Dedifferentiated amniotic fluid mesenchymal stem cell (primary cell): ENCODE measurements at regions not wholly inside any gene's neighbourhood (a gene's known extent, or its start where the extent isn't known, plus 50 kb on each side); places are given as distances from the start of the nearest gene placed in this dataset.

Experiments used
- DNase-seq: peaks from one replicate; pipeline ENCODE4 v3.0.0-alpha.2; 2016; ENCODE audit errors: extremely low spot score

GRCh38 chr5:34486160-34486848, 169.8 kb upstream of the RAI14 start:
- DNase-seq, result peak; percentile 88

- DNase-seq, result no peak
These were observed 169.3 kb upstream of the RAI14 start for GRCh38 chr5:34486849-34487158.

DNA sequence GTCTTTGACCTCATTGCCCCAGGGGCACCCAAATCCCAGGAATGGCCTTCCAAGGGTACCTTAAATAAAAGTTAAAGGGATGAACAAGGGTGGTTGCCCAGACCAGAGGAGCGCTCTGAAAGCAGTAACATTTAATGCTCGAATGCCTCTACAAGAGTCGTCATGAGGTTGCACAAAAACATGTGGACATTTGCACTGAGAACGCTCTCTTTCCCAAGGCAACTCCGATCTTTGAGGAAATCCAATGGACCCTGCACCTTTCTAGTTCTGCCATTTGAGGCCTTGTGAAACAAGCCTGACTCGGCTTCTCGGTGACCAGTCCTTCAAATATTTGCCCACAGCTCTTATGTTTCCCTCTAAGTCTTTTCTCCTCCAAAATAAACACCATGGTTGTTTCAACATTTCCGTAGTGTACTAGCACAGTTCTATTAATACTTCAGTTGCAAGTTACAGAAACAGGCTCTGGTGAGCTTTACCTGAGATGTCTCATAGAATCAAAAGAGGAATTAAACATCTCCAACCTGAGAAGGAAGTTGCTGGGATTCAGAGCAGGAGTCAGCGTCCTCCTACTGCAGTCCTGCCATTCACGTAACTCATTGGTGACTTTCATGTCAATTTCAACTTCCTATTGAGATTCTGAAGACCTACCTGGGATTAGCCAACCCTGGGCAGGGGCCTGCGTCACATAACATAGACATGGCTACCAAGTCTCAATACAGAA, 168.8 kb upstream of the RAI14 start:
- peak; percentile 86 for DNase-seq

GRCh38 chr5:34487956-34488355, 168.2 kb upstream of the RAI14 start:
- DNase-seq, result no peak

DNA sequence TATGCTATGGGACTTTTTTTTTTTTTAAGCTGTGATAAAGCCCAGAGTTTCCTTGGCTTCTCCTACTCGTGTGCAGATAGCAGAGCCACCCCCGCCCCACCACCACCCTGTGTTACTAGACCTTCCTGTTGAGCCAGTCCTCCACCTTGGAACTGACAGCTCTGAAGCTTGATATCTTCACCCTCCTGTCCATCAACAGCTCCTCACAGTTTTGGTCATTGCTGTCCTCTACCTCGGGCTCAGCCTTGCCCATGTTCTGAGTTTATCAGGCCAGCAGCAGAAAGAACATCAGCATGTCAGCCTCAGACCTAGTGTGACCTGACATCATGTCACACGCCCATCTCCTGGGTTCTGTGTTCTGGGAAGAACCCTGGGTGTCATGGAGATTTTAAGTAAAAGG, 167.1 kb upstream of the RAI14 start:
- DNase-seq, result no peak

DNA sequence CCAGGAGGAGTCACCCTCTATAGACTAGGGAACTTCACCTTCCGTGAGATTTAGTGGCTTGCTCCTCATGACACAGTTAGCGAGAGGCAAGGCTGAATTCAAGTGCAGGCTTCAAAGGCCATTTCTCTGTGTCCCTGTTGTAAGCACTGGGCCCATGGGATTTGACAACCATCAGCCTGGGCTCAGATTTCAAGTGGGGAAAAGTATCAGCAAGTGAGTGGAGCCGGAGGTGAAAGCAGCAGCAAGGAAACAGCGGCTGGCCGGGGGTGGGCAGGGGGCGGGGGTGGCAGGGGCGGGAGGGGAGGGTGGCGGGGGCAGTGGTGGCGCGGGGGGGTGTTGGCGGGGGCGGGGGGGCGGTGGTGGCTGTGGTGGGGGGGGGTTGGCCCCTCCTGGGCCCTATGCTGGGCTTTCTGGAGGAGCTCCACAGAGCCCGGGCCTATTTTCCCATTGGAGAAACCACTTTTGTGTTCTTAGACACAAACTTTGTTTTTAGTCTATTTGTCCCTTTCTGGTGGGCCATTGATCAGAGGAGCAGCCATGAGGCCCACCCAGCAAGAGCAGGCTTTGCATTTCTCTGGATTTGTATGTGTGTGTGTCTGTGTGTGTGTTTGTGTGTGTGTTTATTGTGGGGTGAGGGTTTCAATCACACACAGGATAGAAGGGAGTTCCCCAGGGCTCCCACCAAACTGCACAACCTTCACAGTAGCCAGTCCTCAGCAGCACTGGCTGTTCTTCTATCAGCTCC, 165.4 kb upstream of the RAI14 start:
- no peak for DNase-seq

DNA sequence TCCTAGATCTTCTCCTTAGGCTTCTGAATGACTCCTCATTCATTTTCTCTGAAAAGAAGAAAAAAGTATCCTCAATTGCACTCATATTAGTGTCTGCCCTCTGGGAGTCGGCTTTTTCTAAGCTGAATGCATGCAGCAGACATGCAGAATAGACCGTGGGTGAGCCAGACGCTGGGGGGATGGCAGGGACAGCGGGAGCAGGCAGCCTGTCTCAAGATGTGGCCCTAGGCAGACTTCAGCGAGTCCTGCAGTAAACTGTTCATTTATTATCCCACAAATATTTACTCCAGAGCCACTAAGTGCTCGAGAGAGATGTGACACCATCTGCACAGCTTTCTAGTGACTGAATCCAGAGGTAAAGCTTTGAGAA, 164.9 kb upstream of the RAI14 start:
- no peak for DNase-seq

GRCh38 chr5:34494111-34494755, 161.9 kb upstream of the RAI14 start:
- no peak for DNase-seq

DNA sequence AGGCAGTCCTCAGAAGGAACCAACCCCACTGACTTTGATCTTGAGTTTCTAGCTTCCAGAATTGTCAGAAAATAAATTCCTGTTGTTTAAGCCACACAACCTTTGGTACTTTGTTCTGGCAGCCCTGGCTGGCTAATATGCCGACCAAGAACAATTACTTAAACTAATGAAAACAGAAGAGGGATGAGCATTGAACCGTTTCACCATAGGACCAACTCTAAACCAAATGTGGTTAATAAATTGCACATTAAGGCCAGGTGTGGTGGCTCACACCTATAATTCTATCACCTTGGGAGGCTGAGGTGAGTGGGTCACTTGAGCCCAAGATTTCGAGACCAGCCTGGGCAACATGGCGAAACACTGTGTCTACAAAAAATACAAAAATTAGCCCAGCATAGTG, 160.9 kb upstream of the RAI14 start:
- DNase-seq, result no peak

DNA sequence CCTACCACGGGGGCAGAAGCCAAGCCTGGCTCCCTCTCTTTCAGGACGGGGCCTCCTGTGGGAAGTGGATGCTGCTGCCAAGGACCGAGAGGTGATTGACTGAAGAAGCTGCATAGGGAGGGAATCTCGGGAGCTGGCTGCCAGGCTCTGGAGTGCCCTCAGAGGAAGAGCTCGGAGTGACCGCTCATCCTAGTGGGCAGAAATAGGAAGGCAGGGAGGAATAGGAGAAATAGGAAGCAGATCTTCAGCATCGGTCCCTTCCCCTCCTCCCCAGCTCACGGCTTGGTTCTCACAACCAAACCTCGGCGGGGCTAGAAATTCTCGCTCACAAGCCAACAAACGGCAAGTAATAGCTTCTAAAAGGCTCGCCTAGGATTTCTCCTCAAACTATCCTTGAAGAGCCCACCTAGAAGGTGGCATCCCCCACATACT, 159.9 kb upstream of the RAI14 start:
- no peak for DNase-seq

GRCh38 chr5:34496701-34497469, 159.2 kb upstream of the RAI14 start:
- no peak for DNase-seq

DNA sequence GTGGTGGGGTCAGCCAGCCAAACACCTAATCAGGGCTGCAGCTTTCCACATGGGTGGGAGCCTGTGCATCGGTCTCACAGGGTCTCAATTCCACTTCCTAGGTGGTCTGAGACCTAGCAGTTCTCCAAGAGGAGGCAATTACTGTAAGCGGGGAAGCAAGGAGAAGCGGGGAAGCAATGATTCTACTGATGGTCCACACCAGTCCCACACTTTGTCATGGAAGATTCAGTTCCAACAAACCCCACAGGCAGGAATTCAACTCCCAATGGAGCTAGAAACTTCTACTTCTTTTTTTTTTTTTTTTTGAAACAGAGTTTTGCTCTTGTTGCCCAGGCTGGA, 158.7 kb upstream of the RAI14 start:
- no peak for DNase-seq

DNA sequence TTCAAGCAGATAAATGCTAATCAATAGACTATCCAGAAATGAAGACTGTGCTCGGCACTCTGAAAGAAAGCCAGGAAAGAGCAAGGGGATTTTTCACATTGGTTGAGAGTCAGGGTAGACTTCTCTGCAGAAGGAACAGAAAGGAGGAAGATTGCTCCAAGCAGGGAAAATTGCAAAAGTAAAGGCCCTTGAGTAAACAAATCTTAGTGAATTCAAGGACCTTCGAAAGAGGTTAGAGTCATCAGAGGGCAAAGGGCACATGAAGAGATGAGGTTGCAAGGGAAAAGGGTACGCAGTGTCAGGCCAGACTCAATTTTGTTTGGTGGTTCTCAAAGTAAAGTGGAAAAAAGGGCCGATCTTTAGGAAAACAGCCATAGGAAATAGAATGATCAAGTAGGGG, 157.6 kb upstream of the RAI14 start:
- DNase-seq, result no peak

- DNase-seq, result peak; percentile 47
These were observed 157.0 kb upstream of the RAI14 start for GRCh38 chr5:34499001-34499734.

DNA sequence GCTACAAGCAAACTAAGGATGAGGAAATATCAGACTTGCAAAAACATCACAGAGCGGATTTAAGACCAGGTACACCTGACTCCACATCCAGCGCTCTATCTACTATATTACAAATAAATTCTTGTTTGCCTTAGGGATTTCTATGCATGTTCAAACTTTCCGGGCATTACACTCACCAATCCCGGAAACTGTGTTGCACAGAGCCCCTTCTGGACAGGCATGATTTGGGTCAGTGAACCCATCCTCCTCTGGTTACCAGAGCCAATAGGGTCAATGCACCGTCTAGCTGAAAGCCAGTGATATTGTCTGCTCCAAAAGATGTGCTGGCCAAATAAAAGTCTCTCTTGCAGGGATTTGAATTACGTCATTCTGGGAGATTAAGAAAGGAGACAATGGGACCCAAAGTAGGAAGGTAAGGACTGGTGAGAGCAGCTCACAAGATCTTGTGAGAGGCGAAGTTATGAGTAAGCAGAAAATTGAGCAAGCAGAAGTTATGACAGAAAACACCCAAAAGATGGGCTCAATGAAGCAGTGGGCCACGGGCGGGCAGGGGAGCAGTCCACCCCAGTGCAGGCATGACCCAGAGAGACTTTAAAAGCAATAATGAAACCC, 155.8 kb upstream of the RAI14 start:
- no peak for DNase-seq

GRCh38 chr5:34501016-34501415, 155.1 kb upstream of the RAI14 start:
- no peak for DNase-seq

DNA sequence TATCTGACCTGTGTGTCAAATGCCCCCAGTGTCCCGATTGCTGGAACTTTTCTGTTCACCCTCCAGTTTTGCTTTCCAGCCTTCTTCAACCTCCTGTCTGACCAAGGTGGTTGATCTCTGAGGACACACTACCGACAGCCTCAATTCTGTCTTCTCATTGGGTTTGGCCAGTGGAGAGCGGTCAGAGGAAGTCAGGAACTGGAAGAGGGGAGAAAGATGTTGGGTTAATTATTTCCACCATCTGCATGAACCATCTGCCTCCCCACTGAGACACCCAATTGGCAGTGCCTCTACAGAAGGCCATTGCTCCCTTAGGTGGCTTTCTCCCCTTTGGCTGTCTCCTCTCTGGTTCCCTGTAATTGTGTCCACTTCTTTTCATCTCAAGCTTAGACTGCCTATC, 154.3 kb upstream of the RAI14 start:
- DNase-seq, result no peak

GRCh38 chr5:34502581-34502980, 153.5 kb upstream of the RAI14 start:
- no peak for DNase-seq

GRCh38 chr5:34503379-34504253, 152.5 kb upstream of the RAI14 start:
- DNase-seq, result no peak

GRCh38 chr5:34504967-34505366, 151.2 kb upstream of the RAI14 start:
- no peak for DNase-seq
